Left lobe of liver (tissue), 2 donors: ENCODE measurements at regions not wholly inside any gene's neighbourhood (a gene's known extent, or its start where the extent isn't known, plus 50 kb on each side); places are given as distances from the start of the nearest gene placed in this dataset.
"Not testable (repeated sequence)": the region's sequence is repeated elsewhere in the genome, so short reads cannot be mapped to it uniquely, and the experiment has no call there.

Experiments used
- ATAC-seq: fragments of 200-7000 bp; cut with Tn5 transposase; one replicate; pipeline ENCODE4 v1.9.1; 2020; ENCODE audit warnings: mild to moderate bottlenecking, moderate library complexity
- DNase-seq: peaks from one replicate; pipeline ENCODE4 v3.0.0-alpha.2; 2020; ENCODE audit warnings: low spot score
- donor health status: DM: no; HTN: no; CAD: no; lungs with moderate emphysema.
- donor health status: DM: no; HTN: yes; CAD: no.

DNA sequence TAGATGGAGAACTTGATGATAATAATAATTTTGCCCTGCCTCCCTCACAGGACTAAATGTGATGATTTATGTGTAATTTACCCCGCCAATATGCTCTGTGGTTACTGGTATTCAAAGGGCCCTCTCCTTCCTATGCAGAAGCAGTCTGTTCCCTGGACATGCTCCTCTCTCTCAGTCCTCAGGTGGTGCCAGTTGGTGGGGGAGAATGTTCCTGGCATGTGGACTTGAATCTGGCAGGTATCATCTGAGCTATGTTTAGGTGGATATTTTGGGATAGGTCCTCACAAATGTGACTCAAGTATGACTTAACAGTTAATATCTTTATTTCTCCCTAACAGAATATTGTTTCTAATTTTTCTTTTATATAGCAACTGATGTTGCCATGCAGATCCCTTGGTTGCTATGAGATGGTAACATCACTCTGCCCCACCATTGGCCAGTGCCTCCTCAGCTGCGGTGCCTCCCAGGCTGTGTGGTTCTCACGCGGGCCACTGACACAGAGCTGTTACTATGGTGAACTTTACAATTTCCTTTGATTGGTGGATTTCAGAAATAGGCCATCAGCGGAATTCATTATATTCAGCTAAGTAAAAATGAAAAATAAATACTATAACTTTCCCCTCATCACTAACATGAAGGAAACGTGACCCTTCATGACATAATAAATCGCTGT is 106.7 kb upstream of the PELI1 start:
- ATAC-seq (no peak), DNase-seq (no peak)

DNA sequence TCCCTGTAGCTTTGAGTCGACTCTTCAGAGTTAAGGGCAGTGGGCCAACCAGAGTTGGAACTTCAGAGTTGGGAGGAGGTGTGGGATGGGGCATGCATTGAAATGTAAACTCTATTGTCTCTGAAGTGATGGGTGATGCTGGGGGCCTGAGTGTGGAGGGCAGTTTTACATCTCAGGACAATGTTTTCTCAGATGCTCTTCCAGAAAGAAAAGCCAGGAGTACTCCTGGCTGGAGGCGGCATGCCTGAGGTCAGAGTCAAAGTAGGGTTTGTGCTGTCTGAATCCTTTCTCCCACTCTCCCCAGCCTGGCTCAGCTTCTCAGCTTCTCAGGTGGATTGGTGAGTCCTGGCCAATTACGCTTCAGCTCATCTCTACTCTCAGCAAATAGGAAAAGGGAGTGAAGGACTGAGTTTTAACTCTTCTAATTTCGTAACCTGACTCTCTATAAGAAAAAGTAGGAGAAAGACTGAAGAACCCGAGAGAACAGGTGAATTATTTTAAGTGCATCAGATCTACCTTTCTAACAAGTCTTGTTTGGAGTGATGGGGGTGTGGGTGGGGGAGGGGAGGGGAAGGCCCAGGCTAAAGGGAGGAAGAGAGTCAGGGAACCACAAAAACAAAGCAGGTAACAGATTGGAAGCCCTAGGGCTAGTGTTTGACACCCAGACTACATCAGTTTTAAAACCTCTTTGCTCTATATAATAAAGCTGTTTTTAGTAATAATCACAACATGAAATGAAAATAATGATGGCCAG is 107.5 kb upstream of the PELI1 start:
- no peak for DNase-seq
- no peak for ATAC-seq

DNA sequence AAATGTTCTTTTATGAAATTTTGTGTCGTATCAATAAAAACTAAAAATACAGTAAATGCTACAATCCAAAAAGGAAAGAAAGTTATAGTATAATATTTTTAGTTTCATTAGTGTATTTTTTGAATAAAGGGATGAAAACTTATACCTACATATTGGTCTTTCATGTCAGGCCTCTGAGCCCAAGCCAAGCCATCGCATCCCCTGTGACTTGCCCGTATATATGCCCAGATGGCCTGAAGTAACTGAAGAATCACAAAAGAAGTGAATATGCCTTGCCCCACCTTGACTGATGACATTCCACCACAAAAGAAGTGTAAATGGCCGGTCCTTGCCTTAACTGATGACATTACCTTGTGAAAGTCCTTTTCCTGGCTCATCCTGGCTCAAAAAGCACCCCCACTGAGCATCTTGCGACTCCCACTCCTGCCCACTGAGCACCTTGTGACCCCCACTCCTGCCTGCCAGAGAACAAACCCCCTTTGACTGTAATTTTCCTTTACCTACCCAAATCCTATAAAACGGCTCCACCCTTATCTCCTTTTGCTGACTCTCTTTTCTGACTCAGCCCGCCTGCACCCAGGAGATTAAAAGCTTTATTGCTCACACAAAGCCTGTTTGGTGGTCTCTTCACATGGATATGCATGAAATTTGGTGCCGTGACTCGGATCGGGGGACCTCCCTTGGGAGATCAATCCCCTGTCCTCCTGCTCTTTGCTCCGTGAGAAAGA is 108.2 kb upstream of the PELI1 start:
- not testable (repeated sequence) for DNase-seq, ATAC-seq

DNA sequence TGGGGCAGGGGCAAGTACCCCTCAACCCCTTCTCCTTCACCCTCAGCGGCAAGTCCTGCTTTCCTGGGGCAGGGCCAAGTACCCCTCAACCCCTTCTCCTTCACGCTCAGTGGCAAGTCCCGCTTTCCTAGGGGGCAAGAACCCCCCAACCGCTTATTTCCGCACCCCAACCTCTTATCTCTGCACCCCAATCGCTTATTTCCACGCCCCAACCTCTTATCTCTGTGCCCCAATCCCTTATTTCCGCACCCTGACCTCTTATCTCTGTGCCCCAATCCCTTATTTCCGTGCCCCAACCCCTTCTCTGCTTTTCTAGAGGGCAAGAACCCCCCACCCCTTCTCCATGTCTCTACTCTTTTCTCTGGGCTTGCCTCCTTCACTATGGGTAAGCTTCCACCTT is 109.2 kb upstream of the PELI1 start:
- DNase-seq, result not testable (repeated sequence)

DNA sequence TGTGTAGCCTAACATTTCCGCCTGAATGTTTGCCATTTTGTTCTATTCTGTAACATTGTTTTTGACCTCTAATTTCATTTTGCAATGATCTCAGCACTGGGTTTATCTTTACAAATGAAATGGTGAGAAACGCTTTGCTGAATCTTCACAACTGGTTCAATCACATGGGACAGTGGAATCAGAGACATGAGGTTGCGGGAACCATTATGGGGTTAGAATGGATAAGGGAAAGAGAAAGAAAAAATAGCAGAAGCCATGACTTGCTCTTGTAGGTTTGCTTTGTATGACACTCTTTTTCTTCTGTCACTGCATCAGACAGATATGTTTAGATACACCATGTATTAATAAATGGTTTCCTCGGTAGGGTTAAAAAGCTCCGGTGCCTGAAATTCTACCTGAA is 114.3 kb upstream of the PELI1 start:
- ATAC-seq (no peak), DNase-seq (no peak)

More for the DNA sequence above, 109.2 kb upstream of the PELI1 start:
- not testable (repeated sequence) for ATAC-seq

DNA sequence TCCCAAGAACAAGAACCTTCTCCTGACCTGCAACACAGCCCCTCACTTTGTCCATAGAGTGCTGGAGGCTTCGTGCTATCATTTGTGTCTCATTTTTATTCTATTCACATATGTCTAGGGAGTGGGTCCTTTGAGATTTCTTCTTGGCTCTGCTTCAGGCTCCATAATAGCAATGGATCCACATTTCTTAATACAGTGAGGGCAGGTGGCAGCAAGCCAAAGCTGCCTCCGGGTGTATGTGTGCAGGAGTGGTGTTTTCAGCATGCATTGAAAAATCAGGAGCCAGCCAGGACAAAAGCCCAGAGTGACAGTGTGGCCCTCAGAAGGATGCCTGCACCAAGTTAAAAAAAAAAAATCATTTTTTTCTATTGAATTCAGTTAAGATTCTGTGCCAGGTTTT is 115.1 kb upstream of the PELI1 start:
- ATAC-seq (no peak), DNase-seq (no peak)

DNA sequence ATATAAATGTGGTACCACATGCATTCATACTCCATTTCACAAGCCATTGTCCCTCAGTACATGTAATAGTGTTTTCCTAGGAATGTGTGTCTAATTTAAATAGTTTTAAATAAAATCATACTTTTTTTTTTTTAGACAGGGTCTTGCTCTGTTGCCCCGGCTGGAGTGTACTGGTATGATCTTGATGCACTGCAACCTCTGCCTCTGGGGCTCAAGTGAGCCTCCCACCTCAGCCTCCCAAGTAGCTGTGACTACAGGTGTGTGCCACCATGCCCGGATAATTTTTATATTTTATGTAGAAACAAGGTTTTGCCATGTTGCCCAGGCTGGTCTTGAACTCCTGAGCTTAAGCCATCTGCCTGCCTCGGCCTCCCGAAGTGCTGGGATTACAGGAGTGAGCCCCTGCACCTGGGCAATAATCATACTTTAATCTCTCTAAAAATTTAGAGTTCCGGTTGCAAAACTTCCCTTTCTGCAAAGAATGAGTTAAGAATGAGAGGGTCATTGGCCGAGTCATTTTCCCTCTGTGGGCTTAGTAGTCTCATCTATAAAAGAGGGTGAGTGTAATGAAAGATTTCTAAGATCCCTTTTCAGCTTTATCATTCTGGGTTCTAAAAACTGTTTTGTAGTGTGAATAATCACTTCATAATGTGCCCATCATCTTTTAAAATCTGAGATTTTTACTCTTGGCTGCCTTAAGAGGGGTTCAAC is 116.0 kb upstream of the PELI1 start:
- DNase-seq (no peak), ATAC-seq (no peak)

DNA sequence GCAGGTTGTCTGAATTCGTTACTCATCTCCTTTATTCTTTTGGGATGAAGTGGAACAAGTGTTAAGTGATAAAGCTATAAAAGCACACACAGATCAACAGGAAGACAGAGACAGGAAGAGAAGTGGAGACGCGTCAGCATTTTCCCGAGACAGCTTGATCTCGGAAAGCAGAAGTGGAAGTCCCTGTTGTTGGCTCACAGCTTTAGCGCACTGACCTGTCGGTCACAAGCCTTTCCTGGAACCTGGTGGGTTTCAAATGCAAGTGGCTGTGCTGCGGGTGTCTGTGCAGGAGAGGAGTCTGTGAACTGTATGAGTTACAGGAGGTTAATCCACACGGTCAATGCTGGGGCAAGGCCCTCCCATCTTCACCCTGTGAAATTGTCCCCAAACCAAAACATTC is 116.6 kb upstream of the PELI1 start:
- peak; percentile 63 for DNase-seq
- peak; percentile 73 for ATAC-seq

DNA sequence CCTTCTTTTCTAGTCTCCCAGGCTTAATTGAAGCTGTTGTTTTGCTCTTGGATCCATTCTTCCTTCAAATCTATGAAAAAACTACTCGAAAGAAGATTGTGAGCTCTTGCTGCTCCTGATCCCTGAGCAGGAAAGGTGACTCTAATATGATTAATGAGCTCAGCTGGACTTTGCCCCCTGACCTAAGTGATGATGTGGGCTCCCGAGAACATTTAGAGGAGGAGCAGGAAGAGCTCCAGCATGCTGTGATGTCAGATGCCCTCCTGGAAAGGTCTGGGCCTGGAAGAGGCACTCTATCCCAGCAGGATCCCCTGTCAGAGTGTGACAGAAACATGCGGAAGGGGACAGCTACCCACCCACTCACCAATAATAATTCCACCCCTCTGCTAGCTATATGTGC is 117.9 kb upstream of the PELI1 start:
- ATAC-seq (peak; percentile 82), DNase-seq (peak; percentile 62)

DNA sequence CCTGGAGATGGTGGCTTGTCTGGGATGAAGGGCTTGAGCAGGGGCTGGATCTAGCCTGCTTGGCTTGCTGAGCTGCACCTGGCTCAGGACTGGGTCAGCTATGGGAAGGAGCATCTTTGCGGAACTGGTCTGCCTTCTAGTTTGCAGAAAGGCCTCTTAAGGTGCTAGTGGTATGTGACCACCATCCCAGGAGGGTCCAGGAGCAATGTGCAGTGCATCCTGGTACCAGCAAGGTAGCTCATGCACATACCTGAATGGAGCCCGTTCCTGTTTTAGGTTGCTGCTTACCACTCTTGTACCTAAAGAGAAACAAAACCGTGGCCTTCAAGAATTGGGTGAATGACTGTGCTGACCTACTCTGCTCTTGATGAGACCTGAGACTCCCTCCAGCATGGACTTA is 118.6 kb upstream of the PELI1 start:
- DNase-seq (no peak), ATAC-seq (no peak)

DNA sequence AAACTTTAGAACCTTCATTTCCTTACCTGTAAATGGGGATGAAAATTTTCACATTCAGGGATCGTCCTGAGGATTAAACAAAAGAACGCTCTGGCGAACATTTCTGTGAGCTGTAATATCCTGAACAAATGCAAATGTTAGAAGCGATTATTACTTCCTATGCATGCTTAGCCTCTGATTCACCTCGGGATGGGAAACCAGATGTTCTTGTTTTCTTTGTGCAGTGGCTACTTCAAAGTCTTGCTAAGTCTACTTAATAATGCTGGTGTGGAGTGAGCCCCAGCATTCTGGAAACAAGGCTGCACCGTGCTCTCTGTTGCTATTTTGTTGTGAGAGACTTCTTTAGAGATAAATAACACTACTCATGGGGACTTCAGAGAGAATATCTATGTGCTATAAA is 119.1 kb upstream of the PELI1 start:
- no peak for ATAC-seq
- no peak for DNase-seq

DNA sequence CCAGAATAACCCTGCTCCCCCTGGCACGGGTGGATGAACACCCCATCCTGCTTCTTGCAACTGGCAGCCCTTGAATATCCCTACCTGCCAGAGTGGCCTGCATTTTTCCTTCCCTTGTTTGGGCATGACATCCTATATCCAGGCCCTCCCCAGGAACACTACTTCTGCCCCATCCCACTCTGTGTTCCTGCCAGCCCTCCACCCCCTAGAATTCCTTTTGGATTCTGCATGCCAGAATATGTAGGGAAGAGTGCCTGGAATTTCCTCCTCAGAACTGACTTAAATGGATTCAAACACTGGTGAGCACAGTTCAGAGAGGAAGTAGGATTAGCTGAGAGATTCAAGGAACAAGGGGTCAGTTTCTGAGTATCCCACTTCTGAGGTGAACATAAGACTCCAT is 123.5 kb upstream of the PELI1 start:
- ATAC-seq, result no peak

DNA sequence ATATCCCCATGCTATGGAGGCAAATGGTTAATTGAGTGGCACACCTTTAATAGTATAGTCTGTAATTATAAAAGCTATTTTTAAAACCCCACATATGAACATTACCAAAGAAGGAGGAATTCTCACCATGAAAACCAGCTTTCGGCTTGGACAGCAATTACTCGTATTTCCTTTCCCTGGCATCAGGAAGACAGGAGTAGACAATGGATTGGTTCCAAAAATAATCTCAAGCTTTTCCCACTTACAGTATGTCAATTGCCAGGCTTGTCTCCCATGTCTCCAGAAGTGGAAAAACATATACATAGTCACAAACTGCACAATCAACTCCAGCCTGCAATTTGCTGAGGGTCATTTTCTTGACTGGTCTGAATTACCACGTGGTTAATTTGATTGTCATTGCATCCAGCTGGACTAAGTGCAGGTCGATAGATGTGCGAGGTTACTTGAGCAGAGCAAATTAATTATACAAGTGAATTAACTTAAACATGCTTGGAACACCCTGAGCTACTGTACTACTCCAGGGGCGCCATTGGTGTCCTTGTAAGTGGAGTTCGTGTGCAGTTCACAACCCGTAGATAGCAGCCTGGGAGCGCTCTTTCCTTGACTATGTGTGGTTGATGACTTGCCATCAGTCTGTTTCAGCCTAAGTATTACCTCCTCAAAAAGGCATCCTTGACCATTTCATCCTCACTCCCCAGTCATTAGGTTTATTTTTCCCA is 124.3 kb upstream of the PELI1 start:
- DNase-seq (no peak), ATAC-seq (no peak)

More for the DNA sequence above, 123.5 kb upstream of the PELI1 start:
- no peak for DNase-seq

DNA sequence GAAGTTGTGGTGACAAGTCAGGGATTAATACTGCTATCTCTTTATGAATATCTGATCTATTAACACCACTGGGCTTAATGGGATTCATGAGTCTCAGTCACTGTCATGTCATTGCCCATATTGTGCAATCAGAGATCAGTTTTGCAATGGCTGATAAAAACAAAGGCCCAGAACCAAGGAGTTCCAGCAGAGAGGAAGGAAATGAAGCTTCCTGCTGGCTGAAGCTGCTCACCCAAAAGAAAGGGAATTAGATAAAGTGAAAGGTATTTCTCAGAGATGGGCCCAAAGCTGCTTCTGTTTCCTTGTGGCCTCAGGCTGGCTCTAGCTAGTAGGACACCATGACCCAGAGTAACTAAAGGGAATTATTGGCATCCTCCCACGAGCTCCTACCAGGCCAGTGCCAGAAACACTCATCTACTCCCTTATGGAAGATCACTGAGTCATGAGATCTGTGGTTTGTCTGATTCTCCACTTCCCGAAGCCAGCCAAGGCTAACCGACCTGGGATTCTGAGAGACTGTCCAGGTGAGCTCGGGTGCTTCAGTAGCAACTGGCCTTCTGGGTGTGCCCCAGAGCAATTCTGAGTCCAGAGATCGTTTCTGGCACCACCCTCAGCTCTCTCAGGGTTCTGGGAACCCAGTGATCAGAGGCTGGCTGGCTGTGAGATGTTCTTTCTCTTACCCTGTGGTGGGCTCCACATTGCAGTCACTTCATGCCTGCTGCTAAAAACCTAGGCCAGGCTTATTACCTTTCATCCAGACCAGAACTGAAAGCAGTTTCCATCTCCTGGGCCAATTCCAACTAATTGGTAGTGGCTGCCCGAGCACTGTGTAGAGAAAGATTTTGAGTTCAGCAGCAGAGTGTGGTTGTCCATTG is 129.5 kb upstream of the PELI1 start:
- DNase-seq, result peak; percentile 58
- ATAC-seq, result peak; percentile 87

DNA sequence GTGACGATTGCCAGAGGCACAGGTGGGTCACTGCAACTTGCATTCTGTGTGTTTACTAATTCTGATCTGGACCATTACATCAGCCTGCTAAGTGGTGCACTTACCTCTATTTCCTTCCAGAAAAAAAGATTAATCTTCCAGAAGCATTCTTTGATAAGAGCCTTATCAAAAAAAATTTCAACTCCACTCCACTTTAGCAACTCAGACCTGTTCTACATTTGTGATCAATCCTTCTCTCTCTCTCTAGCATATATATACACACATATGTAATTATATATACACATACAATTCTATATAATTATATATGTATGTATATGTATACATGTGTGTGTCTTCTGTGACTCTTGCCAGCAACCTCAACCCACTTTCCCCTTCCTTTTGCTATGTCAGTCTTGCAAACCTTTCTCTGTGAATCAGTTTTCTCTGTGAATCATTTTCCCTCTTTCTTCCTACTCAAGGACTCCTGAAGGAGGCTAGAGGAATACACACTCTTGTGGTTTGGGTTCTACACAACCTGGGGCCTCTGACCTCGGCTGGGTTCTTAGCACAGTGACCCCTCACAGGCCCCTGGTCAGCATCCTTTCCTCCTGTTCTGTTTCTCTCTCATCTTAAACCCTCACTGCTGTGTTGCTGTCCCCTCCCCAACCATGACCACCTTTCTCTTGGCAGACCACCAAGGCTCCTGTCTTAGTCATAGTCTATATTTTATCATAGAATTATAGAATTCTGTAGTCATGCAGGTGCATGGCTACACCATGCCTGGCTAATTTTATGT is 130.4 kb upstream of the PELI1 start:
- ATAC-seq (no peak), DNase-seq (no peak)

DNA sequence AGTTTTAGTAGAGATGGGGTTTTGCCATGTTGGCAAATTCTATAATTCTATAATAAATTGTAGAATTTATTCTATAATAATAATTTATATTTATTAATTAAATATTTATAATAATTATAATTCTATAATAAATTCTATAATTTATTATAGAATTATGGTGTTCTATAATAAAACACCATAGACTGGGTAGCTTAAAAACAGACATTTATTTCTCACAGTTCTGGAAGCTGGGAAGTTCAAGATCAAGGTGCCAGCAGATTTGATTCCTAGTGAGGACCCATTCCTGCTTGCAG is 130.9 kb upstream of the PELI1 start:
- no peak for ATAC-seq

DNA sequence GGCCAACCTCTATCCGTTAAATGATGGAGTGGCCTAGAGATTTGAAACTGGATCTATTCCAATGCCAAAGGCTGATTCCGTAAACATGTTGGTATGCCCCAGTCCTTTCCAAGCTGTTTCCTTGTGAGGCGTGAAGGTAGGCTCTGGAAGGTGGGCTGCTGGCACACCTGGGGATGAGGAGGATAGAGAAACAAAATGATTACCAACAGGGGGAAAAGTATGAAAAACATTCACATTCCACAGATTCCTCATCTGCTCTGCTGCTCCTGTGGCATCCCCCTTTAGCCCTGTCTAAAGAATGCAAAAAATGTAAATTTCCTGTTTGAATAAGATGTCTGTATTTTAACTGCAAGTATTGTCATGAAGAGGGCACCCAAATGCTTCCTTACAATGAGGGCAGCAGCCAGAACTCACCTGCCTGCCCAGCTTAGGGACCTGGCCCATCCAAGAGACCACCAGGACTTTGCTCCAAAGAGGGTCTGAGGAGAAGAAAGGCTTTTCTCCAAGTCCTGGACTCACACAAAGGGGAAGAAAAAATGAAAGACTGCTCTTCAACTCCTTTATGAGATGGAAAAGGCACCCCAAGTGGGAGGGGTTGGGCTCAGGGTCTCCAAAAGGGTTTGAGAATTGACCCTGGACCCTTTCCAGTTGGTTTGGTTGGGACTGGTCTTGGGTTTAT is 132.3 kb upstream of the PELI1 start:
- ATAC-seq (no peak), DNase-seq (no peak)

More for the DNA sequence above, 130.9 kb upstream of the PELI1 start:
- no peak for DNase-seq

DNA sequence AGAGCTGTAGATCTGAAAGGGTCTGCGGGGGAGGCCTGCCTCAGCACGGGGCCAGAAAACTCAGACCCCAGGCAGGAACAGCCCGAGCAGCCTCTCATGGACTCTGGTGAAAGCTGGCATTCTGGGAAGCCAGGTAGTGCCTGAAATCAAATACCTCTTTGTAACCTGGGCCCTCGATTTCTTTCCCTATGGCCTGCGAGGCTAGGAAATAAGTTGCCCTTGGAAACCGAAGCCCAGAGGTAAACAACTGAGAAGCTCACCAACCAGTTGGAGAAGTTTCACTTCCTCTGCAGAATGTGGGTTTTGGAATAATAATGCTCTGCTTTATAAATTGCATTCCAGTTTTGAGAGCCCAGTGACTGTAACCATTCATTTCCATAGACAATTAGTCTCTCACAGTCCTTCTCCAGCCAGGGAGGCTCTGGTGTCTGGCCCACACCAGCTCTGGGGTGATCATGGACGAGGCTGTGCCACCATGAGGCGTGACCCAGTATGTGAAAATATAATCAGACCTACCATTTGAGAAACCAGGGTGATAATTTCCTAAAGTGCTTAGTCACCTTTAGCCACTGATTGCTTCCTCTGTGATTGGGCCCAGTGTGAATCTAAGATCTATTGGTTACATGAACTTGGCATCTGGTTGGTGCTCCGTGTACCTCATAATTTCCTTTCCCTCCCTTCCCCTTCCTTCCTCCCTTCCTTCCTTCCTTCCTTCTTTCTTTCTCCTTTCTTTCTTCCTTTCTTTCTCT is 133.1 kb upstream of the PELI1 start:
- ATAC-seq, result no peak
- no peak for DNase-seq
